ENCODE measurements at regions not wholly inside any gene's neighbourhood (a gene's known extent, or its start where the extent isn't known, plus 50 kb on each side); places are given as distances from the start of the nearest gene placed in this dataset.
"Not testable (repeated sequence)": the region's sequence is repeated elsewhere in the genome, so short reads cannot be mapped to it uniquely, and the experiment has no call there.

DNA sequence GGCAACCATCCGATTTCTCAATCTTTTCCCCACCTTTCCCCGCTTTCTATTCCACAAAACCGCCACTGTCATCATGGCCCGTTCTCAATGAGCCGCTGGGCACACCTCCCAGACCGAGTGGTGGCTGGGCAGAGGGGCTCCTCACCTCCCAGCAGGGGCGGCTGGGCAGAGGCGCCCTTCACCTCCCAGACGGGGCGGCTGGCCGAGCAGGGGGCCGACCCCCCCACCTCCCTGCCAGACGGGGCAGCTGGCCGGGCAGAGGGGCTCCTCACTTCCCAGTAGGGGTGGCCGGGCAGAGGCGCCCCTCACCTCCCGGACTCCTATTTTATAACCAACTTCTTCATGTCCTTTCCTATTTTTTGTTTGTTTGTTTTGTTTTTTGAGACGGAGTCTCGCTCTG, 1096.5 kb downstream of the ZPLD1 start:
- TF ChIP-seq GABPA, POLR2AphosphoS5 (IDR thresholded peaks at IDR 0.05; ENCODE audit: low read depth): not testable (repeated sequence)
- TF ChIP-seq, protein P1, sequence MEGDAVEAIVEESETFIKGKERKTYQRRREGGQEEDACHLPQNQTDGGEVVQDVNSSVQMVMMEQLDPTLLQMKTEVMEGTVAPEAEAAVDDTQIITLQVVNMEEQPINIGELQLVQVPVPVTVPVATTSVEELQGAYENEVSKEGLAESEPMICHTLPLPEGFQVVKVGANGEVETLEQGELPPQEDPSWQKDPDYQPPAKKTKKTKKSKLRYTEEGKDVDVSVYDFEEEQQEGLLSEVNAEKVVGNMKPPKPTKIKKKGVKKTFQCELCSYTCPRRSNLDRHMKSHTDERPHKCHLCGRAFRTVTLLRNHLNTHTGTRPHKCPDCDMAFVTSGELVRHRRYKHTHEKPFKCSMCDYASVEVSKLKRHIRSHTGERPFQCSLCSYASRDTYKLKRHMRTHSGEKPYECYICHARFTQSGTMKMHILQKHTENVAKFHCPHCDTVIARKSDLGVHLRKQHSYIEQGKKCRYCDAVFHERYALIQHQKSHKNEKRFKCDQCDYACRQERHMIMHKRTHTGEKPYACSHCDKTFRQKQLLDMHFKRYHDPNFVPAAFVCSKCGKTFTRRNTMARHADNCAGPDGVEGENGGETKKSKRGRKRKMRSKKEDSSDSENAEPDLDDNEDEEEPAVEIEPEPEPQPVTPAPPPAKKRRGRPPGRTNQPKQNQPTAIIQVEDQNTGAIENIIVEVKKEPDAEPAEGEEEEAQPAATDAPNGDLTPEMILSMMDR (IDR thresholded peaks at IDR 0.05; ENCODE audit: insufficient read depth, low read length), result not testable (repeated sequence)

All from HL-60 (cell line).